Common myeloid progenitor, CD34-positive (primary cell): ENCODE measurements at regions not wholly inside any gene's neighbourhood (a gene's known extent, or its start where the extent isn't known, plus 50 kb on each side); places are given as distances from the start of the nearest gene placed in this dataset.
A peak's percentile ranks its signal among the peaks of the same experiment; 100 is the strongest.

Experiments used
- CTCF ChIA-PET: fragments of 350-600 bp; sonication (Branson Sonifier 250); formaldehyde crosslinking; loops from one replicate; lab custom pipeline; 2021; ENCODE audit warnings: antibody characterized with exemption; lab: Charles Lee
- POLR2A ChIA-PET: fragments of 350-600 bp; sonication (Branson Sonifier 250); formaldehyde crosslinking; loops from one replicate; lab custom pipeline; 2021; ENCODE audit warnings: antibody characterized with exemption; lab: Charles Lee
- DNase-seq, 3 donors: peaks; one replicate each; pipeline versions ENCODE4 v3.0.0 to v3.0.0-alpha.2; 2013
- H3K27ac ChIP-seq, 2 experiments: 1 replicate in 1 of 2; 2 replicates in 1 of 2; pipeline ENCODE4 v1.7.0; 2013; ENCODE audit warnings: inconsistent platforms in 2 of 2, low read length in 2 of 2, mild to moderate bottlenecking in 2 of 2, low read depth in 1 of 2, moderate library complexity in 1 of 2; ENCODE audit not compliant: severe bottlenecking in 2 of 2, insufficient read depth in 1 of 2, poor library complexity in 1 of 2
- H3K27me3 ChIP-seq, 5 experiments: replicated peaks in 2 of 5; 1 replicate in 3 of 5; 2 replicates in 2 of 5; pipeline versions ENCODE4 v1.6.1 to v1.7.0; 2013; ENCODE audit warnings: low read length in 4 of 5, mild to moderate bottlenecking in 2 of 5, moderate library complexity in 2 of 5, inconsistent platforms in 1 of 5; ENCODE audit not compliant: insufficient read depth in 5 of 5, control insufficient read depth in 4 of 5
- H3K36me3 ChIP-seq, 4 experiments: 1 replicate in 2 of 4; 2 replicates in 2 of 4; pipeline versions ENCODE4 v1.6.1 to v1.7.0; 2013; ENCODE audit warnings: low read length in 3 of 4, control low read depth in 1 of 4, mild to moderate bottlenecking in 1 of 4; ENCODE audit not compliant: control insufficient read depth in 4 of 4, insufficient read depth in 4 of 4
- H3K4me1 ChIP-seq, 4 experiments: 1 replicate in 3 of 4; 2 replicates in 1 of 4; pipeline versions ENCODE4 v1.6.1 to v1.7.1; 2013; ENCODE audit warnings: low read length in 3 of 4, mild to moderate bottlenecking in 3 of 4, control low read depth in 1 of 4, inconsistent platforms in 1 of 4, moderate library complexity in 1 of 4; ENCODE audit not compliant: control insufficient read depth in 4 of 4, insufficient read depth in 4 of 4; ENCODE audit errors: control extremely low read depth in 1 of 4
- H3K4me3 ChIP-seq, 7 experiments: 1 replicate in 4 of 7; 2 replicates in 3 of 7; pipeline versions ENCODE4 v1.5.1 to v1.7.0; 2013; ENCODE audit warnings: mild to moderate bottlenecking in 7 of 7, low read length in 6 of 7, moderate library complexity in 6 of 7, inconsistent platforms in 2 of 7, low read depth in 2 of 7, control low read depth in 1 of 7; ENCODE audit not compliant: insufficient read depth in 4 of 7, control insufficient read depth in 1 of 7; ENCODE audit errors: extremely low read depth in 1 of 7
- H3K9me3 ChIP-seq, 5 experiments: 1 replicate in 4 of 5; 2 replicates in 1 of 5; pipeline versions ENCODE4 v1.6.1 to v1.7.1; 2013; ENCODE audit warnings: low read length in 4 of 5, mild to moderate bottlenecking in 2 of 5, inconsistent platforms in 1 of 5, low read depth in 1 of 5, moderate library complexity in 1 of 5; ENCODE audit not compliant: control insufficient read depth in 4 of 5, insufficient read depth in 2 of 5; ENCODE audit errors: control extremely low read depth in 1 of 5
- WGBS: methylation state at CpG from one replicate; pipeline ENCODE4 v1.1.5; 2013; ENCODE audit not compliant: insufficient coverage; 5-methylcytosine and 5-hydroxymethylcytosine counted together

- Histone ChIP-seq H3K4me1 (no peaks in the 10 kb centered on the region), H3K36me3 (no peaks in the 10 kb centered on the region), H3K9me3 (peaks cover 0 to 3% (median 0%) of the 10 kb centered on the region in 5 experiments), H3K4me3 (no peak overlapping the region), H3K27ac (no peak overlapping the region), H3K27me3 (no peaks in the 10 kb centered on the region)
- CTCF ChIA-PET = no interaction called here
- WGBS = 100% methylated on average over 2 of the region's 3 CpGs
- DNase-seq = no peak
- POLR2A ChIA-PET = no interaction called here
These were observed 69.4 kb upstream of the SORBS2 start for GRCh38 chr4:185881430-185881829.

DNA sequence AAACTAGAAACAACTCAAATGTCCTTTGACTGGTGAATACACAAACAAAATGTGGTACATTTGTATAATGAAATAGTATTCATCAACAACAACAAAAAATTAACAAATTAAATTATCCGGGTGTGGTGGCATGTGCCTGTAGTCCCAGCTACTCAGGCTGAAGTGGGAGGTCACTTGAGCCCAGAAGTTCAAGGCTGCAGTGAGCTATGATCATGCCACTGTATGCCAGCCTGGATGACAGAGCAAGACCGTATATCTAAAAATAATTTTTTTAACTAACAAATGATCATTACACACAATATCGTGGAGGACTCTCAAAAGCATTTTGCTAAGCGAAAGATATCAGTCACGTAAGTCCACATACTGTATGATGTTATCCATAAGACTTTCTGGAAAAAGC, 71.6 kb upstream of the SORBS2 start:
- ChIA-PET CTCF (no interaction called here), POLR2A (no interaction called here)
- peaks cover 0 to 7% (median 2%) of the 10 kb centered on the region in 5 experiments for H3K9me3 ChIP-seq
- H3K27ac ChIP-seq = no peak overlapping the region
- WGBS = 100% methylated on average over 4 of the region's 5 CpGs
- H3K27me3 ChIP-seq = peaks cover 0 to 5% (median 0%) of the 10 kb centered on the region in 5 experiments
- H3K4me1 ChIP-seq = peaks cover 0 to 7% (median 2%) of the 10 kb centered on the region in 4 experiments
- H3K4me3 ChIP-seq = no peak overlapping the region
- no peaks in the 10 kb centered on the region for H3K36me3 ChIP-seq
- DNase-seq = no peak

DNA sequence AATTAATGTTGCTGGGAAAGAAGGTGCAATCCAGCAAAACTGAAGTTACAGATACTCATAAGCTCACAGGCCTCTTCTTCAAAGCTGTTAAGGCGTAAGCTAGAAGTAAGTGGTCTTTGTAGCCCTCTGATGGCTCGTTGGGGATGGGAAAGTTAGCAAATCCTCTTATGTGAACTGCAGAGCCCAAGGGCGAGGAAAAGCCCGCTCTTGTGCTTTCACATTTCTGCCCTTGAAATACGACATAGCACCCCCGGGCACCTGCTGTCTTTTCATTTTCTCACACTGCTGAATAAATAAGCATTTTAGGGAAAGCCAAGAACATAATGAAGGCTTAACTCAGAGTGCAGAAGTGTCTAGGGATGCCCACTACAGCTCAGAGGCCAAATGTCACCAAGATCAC, 73.1 kb upstream of the SORBS2 start:
- WGBS = 96% methylated on average over 4 of the region's 6 CpGs
- Histone ChIP-seq H3K27me3 (peaks cover 0 to 7% (median 0%) of the 10 kb centered on the region in 5 experiments), H3K9me3 (peaks cover 0 to 6% (median 2%) of the 10 kb centered on the region in 5 experiments), H3K27ac (no peak overlapping the region), H3K36me3 (no peaks in the 10 kb centered on the region), H3K4me1 (peaks cover 0 to 7% (median 2%) of the 10 kb centered on the region in 4 experiments), H3K4me3 (no peak overlapping the region)
- ChIA-PET CTCF (no interaction called here), POLR2A (no interaction called here)
- DNase-seq = no peak

DNA sequence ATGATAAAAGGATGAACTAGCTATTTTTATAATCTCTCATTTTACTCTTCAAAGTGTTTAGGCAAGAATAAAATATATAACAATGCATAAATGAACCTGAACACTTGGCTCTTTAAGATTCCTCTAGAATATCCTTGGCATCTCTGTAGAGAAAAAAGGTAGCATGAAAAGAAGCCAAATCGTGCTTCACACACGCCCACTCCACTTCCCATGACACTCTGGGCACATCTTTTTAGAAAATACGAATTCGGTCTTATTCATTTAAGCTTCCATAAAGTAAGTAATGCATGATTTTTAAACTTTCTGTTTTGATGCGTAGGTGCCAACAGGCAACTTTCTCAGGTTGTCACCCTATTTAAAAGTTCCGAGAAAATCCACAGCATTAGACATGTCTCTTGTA, 73.6 kb upstream of the SORBS2 start:
- no peak for DNase-seq
- Histone ChIP-seq H3K36me3 (no peaks in the 10 kb centered on the region), H3K27me3 (peaks cover 0 to 7% (median 0%) of the 10 kb centered on the region in 5 experiments), H3K27ac (no peak overlapping the region), H3K9me3 (peaks cover 0 to 6% (median 2%) of the 10 kb centered on the region in 5 experiments), H3K4me3 (no peak overlapping the region), H3K4me1 (peaks cover 0 to 7% (median 2%) of the 10 kb centered on the region in 4 experiments)
- POLR2A ChIA-PET = no interaction called here
- 79% methylated on average over 2 of the region's 6 CpGs for WGBS
- CTCF ChIA-PET = no interaction called here

- H3K27ac ChIP-seq = no peak overlapping the region
- ChIA-PET CTCF (no interaction called here), POLR2A (no interaction called here)
- H3K36me3 ChIP-seq = no peaks in the 10 kb centered on the region
- DNase-seq = peak in 2 of 3 donors; percentile 33 to 58
- peaks cover 0 to 7% (median 0%) of the 10 kb centered on the region in 5 experiments for H3K27me3 ChIP-seq
- WGBS = 32% methylated on average over 11 of the region's 15 CpGs
- peaks cover 0 to 6% (median 2%) of the 10 kb centered on the region in 5 experiments for H3K9me3 ChIP-seq
- H3K4me1 ChIP-seq = peaks cover 0 to 7% (median 2%) of the 10 kb centered on the region in 4 experiments
- peak overlapping the region in 2 of 7 experiments; percentile 3 to 46 for H3K4me3 ChIP-seq
These were observed 75.0 kb upstream of the SORBS2 start for GRCh38 chr4:185886832-185887524.

GRCh38 chr4:185888676-185889075, 76.7 kb upstream of the SORBS2 start:
- Histone ChIP-seq H3K9me3 (peaks cover 0 to 9% (median 5%) of the 10 kb centered on the region in 5 experiments), H3K4me3 (no peak overlapping the region), H3K36me3 (no peaks in the 10 kb centered on the region), H3K4me1 (peaks cover 0 to 7% (median 2%) of the 10 kb centered on the region in 4 experiments), H3K27me3 (peaks cover 0 to 7% (median 0%) of the 10 kb centered on the region in 5 experiments), H3K27ac (no peak overlapping the region)
- POLR2A ChIA-PET = no interaction called here
- DNase-seq = no peak
- WGBS = 100% methylated on average over 3 of the region's 7 CpGs
- CTCF ChIA-PET = no interaction called here

- H3K4me3 ChIP-seq = no peak overlapping the region
- ChIA-PET CTCF (no interaction called here), POLR2A (no interaction called here)
- no peak overlapping the region for H3K27ac ChIP-seq
- peaks cover 0 to 7% (median 0%) of the 10 kb centered on the region in 5 experiments for H3K27me3 ChIP-seq
- DNase-seq = no peak
- H3K9me3 ChIP-seq = peaks cover 0 to 9% (median 5%) of the 10 kb centered on the region in 5 experiments
- H3K36me3 ChIP-seq = no peaks in the 10 kb centered on the region
- H3K4me1 ChIP-seq = peaks cover 0 to 7% (median 2%) of the 10 kb centered on the region in 4 experiments
- WGBS = 93% methylated on average over 1 of the region's 4 CpGs
These were observed 77.6 kb upstream of the SORBS2 start for GRCh38 chr4:185889585-185889984.
